Epidermal melanocyte (primary cell): ENCODE measurements at regions not wholly inside any gene's neighbourhood (a gene's known extent, or its start where the extent isn't known, plus 50 kb on each side); places are given as distances from the start of the nearest gene placed in this dataset.

ENCODE experiments used
- DNase-seq: peaks from one replicate; pipeline ENCODE4 v3.0.0; 2011; ENCODE audit warnings: low spot score; ENCODE audit not compliant: insufficient read length

DNA sequence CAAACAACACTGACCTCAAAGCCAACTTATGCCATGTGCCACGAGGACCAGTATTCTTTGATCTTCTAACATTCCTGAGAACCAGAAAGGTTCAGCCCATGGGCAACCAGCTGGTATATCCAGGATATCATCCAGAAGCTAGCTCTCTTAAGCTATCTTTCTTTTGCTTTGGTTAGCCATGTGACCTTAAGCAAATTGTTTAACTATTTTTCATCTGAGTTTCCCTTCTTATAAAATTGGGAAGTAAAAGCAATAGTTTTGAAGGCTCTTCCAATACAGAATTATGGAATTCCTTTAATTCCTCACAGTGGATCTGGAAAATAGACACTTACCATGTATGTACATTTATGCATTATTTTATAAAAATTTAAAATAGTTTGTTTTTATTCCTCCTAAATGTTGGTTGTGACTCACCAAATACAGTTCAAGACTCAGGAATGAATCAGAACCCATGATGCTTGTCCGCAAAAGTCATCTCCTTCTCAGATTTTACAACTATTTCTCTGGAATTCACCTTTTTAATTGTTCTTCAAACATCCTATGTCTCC, 435.7 kb downstream of the ZEB2 start:
- DNase-seq, result no peak

DNA sequence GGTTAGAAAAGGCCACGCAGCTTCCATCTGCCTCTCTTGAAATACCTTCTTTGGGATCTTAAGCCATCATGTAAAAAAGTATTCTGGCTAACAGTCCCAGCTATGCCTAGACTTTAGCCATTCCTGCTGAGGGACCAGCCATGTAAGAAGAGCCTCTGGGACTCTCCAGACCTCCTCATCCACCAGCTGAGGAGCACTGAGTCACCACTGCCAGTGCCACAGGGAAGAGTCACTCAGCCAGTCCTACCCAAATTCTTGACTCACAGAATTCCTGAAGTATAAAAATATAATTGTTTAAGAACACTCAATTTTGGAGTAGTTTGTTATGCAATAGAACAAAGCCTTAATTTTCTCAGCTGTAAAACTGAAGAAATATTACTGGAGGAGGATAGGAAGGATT, 436.7 kb downstream of the ZEB2 start:
- no peak for DNase-seq

DNA sequence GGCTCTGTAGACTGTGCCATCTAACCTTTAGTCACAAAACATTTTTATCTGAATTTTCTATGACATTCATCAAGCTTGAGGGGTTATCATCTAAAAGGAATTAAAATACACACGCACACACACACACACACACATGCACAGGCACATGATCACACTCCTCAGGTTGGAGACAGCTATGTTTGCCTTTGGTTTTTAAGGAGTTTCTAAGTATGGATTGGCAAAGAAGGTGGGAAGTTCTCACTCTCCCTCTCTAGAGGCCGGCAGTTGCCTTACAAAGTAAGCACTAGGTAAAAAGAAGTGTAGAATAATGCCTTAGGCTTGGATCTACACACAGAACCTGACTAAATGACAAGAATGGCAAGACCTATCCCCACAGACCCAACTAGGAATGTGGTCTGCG, 437.1 kb downstream of the ZEB2 start:
- DNase-seq, result no peak

DNA sequence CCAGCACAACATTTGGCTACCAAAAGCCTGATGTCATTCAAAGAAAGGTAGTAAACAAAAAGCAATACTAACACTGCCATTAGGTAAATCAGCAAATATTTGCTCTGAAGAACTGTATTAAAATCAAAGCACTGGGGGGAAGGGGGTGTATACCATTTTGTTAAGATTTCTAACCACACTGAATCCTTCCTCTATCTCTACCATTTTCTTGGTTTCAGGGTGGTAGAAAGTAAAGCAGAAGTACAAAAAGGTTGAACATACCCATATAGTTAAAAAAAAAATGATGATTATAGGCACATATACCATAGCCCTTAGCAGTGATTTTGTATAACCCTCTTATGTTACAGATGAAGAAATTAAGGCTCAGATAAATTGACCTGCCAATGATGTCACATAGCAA, 437.6 kb downstream of the ZEB2 start:
- no peak for DNase-seq

DNA sequence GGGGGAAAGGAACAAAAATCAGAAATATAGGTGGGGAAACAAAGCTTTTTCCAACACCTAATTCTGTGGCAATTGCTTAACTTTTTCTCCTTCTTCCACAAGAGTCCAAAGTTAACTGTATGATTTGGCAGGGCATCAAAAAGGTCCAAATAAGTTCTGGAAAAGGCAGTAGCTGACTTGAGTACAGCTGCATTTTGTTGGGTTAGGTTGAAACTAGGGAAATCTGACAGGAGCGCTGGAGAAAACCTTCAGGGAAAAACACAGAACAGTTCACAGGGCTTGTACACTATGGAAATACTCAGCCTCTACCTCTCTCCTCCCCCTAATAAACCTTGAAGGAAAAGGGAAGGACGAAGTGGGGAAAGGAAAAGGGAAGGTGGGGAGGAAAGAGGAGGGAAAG, 438.6 kb downstream of the ZEB2 start:
- no peak for DNase-seq

DNA sequence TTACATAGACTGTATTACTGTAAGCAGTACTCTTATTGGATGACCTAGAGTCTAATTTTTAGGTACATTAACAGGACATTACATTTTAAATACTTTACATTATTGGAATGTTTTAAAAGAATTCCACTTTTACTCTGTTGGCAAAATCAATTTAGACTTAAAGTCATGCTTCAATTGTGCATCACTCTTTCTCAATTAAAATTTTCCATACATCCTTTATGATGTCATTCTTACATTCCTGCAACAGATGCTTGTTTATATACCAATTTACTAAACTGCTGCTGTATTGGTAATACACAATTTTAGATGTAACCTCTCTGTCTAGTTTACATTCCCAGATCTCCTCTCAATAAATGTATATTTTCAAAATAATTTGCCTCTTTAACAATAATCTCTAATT, 440.1 kb downstream of the ZEB2 start:
- DNase-seq, result no peak

DNA sequence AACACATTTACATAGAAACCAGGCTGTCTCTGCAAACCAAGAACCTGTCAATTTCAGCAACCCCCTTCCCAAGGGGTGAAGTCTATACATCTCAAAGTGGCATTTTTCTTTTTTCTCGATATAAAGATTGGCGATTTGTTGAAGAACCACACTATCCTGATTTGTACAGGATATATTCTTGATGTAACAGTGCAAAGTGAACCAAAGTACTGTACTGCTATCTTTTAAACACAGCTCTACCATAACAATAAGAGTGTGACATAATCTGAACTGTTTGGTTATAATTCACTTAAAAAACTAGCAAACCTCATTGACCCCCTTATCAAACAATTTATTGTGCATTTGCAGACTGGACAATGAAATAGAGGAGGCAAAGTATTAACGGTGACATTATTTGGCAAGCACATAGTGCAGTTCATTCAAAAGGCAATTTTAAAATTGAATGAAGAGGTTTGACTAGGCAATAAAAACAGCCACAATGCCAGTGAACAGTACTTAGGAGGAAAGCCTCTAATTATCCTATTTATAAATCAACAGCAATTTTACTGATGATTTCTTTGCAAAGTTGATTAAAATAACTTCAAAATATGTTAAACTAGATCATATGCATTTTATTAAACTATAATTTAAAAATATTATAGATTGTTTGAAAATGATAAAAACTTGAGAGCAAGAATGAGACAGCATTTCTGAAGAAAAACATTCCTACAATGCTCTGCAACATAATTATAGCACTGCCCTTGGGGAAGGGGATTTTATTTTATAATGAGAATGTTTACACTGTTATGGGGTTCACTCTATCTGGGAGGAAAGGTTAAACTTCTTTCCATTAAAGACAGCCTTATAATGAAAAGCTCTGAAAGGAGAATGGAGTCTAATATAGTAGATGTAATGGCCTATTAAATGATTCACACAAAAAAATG, 440.9 kb downstream of the ZEB2 start:
- no peak for DNase-seq

DNA sequence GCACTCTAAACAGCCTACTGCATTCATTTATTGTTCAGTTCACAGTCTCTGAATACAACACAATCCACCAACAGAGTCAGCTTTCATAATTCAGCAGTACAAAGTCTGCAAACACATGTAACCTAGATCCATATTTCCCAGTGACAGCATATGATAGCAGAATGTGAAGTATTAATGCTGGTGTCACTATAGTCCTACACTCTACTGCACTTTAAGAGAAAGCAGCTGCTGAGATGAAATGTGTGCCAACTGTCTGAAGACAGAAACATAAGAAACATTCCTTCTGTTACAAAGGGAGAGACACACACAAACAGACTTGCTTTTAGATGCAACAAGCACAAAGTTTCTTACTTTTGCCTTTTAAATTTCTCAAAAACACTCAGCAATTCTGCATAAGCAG, 441.8 kb downstream of the ZEB2 start:
- DNase-seq, result no peak

DNA sequence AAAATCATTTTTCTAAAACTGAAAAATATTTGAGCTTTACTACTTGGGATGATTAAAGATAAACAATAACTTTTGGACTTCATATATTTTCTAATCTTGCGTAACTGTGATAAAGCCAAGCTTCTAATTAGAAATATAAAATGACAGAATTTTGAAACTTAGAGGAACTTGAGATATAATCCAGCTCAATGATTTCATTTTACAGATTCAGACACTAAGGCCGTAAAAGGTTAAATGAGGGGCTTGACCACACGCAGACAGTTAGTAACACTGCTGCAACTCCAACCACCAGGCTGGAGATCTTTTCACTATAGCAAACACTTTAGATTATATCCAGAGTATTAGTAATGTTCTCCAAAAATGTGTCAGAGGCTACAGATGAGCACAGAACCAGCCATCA, 445.5 kb downstream of the ZEB2 start:
- DNase-seq, result no peak

DNA sequence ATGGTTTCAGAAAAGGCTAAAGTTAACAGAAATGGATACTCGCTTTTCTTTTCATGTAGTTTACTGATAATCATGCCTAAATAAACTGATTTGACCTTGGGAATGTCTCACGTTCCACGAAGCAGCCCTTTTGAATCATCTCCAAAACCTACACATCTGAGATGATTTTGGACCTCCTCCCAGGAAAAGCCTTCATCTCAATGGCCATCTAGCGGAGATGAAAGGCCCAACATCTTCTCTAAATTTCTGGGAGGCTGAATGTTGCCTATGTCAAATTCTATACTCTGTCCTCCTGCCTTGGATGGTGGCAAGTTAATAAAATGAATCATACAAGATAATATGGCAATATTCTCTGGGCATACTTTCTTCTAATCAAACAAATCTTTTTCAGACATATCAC, 448.5 kb downstream of the ZEB2 start:
- DNase-seq, result no peak

DNA sequence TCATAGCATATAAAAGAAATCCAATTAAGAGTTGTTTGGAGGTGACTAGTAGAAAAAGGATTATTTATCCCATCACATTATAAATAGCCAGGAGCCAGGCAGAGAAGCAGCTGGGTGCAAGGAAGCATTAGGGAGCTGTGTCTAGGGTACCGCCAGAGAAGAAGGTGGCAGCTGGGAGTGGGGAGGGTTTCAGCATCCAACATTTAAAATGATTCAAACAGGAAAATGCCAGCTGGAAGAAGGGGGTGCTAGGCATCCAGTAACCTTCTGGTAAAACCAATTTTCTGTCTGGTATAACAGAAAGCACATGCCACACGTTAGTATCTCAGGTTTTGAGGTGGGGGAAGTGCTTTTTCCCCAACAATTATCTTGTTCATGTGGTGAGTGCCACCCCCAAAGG, 452.4 kb downstream of the ZEB2 start:
- DNase-seq, result no peak

DNA sequence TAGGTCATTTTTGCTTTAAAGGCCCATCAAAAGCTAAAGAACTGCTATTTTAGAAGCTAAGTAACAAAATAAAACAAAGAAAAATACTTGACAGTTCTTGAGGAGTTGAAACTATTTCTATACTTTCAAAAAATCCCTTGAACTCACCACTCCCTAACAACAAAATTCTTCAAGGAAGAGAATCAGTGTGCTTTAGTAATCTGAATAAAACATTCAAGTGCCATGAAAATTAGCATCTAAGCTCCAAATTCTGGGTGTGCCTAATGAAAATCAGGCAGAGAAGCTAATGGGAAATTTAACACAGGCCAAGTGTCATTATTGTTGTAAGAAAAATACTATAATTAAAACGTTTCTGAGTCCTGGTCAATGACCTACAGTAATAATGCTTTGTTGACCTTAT, 456.3 kb downstream of the ZEB2 start:
- DNase-seq, result no peak

DNA sequence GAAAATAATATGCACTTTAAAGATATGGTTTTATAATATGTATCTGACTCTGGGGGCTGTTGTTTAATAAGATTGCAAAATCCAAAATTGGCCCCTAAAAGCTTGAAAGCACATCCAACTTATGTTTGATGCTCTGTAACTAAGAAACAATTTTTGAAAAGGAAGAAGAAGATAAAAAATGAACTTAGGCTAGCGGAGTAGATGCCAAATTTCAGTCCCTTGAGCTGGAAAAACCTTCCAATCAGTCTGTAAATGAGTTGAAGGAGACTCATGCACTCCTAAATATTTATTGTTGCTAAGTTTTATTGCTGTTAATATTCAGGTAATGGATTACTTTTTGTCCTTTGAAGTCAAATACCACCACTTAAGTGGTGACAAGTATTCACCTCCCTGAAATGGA, 465.0 kb downstream of the ZEB2 start:
- no peak for DNase-seq

DNA sequence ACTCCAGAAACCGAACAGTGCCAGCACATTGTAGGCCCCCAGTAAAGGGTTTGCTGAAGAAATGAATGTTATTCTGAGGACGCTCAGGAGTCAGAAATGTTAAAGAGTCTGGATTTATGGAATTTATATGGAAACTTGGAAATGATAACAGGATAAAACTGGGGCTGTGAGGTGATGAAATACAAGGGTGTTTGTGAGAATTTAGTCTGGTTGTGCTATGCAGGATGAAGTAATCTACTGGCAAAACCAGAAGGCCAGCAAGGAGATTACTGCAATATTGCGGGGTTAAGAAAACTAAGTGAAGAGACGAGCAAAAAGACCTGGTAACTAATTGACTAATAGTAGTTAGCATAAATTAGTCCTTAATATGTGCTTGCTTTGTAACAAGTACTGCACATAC, 467.8 kb downstream of the ZEB2 start:
- DNase-seq, result no peak

DNA sequence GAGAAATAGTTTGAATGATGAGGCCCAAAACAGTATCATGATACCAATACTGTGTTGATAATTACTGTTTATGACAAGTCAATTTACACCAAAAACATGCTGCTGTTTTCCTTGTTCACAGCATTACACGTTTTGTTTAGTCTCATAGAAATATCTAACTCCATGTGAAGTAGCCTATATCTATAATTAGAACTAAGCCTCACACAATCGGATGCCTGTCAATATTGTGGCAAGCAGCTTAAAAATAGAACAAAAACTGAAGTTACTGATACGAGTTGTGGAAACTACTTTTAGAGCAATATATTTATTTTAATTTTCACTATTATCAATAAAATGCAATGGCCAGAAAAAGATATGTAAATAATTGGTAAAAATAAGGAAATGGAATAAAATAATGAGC, 470.8 kb downstream of the ZEB2 start:
- no peak for DNase-seq

DNA sequence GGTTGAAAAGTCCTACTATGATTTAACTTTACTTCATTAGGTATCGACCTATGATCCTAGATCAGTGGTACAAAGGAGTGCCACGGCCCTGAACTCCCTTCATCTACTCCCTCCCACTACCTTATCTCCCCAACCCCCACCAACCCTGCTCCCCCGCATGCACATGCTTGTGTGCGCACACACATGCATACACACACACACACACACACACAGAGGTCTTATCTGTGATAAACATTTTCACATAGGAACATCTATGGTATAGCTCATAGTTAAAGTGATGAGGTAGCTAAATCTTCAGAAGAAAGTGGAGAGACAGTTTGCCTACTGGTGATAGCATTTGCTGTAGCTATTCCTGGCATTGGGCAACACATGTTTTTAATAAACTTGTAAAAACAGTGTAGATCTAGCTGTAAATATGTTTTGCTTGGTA, 471.3 kb downstream of the ZEB2 start:
- DNase-seq, result no peak

DNA sequence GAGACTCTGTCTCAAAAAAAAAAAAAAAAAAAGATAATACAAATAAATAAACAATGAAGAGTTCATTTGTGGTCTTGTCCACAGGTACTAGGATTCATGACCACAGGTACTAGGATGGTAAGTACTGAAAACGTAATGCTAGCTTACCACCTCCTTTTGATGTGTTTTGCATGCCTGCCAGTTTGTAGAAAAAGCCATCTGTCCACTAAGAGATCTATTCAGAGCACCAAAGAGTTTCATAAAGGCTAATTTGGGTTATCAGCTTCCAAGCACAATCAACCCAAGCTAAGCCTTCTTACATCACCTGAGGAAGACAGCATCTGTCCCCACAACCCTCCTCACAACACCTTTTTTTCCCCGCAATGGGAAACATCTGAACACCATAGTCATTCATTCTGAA, 477.2 kb downstream of the ZEB2 start:
- no peak for DNase-seq

DNA sequence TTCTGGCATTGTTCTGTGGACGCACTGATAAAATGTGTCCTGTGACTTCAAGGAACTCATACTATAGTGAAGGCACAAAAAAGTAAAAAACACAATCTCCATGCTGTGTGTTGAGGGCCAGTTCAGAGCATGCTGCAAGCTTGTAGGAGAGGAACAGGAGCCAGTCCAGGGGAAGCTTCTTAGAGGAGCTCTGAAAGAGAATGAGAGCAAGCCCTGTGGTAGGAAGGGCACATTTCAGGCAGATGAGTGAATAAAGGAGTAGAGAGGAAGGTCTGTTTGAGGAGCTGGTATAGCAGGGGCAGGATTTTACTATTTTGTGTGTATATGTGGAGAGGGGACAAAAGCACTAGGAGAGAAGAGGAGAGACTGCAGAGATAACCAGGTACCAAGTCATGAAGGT, 478.3 kb downstream of the ZEB2 start:
- DNase-seq, result no peak

DNA sequence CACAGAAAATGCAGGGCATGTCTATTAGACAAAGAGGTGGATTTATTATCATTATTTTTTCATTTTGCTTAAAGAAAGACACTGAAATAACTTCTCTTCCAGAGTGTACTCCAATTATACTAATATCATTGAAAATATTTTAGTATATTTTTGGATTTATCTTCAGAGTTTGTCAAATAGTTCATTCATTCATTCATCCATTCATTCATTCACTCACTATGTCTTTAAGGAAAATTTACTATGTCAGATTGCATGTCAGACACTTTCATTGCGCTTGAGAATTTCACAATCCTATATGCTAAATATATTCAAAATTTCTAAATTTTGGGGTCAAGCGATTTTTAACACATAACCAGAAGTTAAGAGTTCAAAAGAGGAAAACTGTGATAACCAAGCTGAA, 479.1 kb downstream of the ZEB2 start:
- DNase-seq, result no peak

DNA sequence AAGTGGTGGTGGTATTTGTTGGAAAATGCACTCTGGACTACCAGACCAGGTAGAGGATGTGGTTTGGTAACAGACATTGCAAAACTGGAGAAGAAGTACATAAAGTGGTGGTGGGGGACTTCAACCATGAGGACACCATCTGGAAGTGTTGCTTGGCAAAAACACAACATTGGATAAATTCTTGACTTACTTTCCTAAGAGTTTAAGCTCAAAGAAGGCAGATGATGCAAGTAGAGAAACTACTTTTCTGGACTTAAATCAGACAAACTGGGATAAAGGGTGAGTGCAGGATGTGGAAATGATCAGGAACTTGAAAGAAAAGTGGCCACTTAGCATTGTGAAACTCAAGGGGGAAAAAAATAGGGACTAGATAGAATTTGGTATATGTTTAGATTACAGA, 487.4 kb downstream of the ZEB2 start:
- DNase-seq, result peak; percentile 20

DNA sequence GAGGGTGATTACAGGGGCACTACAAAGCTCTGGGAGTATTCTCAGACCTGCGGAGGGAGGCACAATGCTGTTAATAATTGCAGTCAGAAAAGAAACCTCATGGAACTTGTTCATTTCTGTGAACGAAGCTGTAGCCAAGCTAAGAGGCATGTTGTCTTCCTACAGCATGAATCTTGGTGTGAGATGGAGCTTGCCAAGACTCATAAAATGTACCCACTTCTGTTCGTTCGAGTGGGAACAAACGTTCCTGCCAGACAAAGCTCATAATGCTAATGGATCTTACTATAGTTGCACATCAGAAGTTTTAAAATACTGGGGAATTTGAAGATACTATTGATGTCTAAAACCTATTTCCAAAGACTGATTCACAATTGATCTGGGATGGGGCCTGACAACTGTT, 489.1 kb downstream of the ZEB2 start:
- DNase-seq, result no peak

DNA sequence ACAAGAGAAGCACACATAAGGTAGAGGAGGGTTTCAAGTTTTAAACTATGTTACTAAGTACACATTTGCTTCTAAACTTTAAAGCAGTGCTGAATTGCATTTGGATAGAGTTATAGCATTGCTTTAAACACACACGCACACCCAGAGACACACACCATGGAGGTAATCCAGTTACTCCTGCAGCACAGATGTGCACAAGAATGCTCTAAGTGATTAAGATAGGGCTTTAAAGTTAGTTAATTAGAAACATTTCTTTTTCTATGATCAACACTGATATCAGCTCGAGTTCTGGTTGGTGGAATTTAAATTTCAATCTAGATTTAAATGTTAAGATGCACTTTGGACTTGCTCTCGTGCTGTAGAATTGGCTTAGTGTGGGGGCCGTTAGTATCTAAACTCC, 492.3 kb downstream of the ZEB2 start:
- DNase-seq, result no peak

DNA sequence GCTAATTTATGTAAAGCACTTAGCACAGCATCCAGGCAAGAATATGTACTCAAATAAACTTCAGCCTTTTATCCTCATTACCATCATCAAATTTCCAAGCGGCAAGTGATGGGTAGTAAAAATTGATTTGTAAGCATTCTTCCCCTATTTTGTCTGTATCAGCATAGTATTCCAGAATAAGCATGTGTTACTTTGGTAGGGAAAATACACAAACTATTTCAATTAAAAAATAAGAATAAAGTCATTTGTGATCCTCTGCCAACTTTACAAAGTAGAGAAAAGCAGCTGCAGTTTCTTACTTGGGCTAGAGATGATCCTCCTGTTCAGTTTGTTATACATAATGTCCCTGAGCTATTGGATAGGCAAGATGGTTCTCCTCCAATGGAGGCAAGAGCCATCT, 493.2 kb downstream of the ZEB2 start:
- no peak for DNase-seq
